GM12874 (cell line): ENCODE measurements at regions not wholly inside any gene's neighbourhood (a gene's known extent, or its start where the extent isn't known, plus 50 kb on each side); places are given as distances from the start of the nearest gene placed in this dataset.

ENCODE experiments used
- CTCF ChIP-seq: IDR thresholded peaks from 2 replicates; pipeline ENCODE4 v1.5.1; 2011; ENCODE audit warnings: low read depth, mild to moderate bottlenecking, control low read depth, low read length, moderate library complexity; ENCODE audit not compliant: insufficient read depth

- no peak for TF ChIP-seq CTCF
Measured at GRCh38 chr5:135632798-135633197, 54.0 kb upstream of the CXCL14 start.

- no peak for TF ChIP-seq CTCF
Measured at GRCh38 chr5:135631391-135631790, 52.6 kb upstream of the CXCL14 start.

GRCh38 chr5:135629666-135630065 is 50.9 kb upstream of the CXCL14 start:
- TF ChIP-seq CTCF, result no peak

GRCh38 chr5:135628771-135629563 is 50.2 kb upstream of the CXCL14 start:
- TF ChIP-seq CTCF, result no peak
